Pancreas (tissue), 10 donors: ENCODE measurements at regions not wholly inside any gene's neighbourhood (a gene's known extent, or its start where the extent isn't known, plus 50 kb on each side); places are given as distances from the start of the nearest gene placed in this dataset.
A peak's percentile ranks its signal among the peaks of the same experiment; 100 is the strongest.

ENCODE experiments used
- ATAC-seq, 4 donors: fragments of 200-7000 bp; cut with Tn5 transposase; one replicate each; pipeline versions ENCODE4 v1.8.0 to v1.9.1; 2020; ENCODE audit warnings: mild to moderate bottlenecking in 4 of 4, moderate library complexity in 4 of 4
- DNase-seq, 6 donors: peaks; one replicate each; pipeline ENCODE4 v3.0.0-alpha.2; 2020
- FAIRE-seq: peaks from 2 replicates; lab custom pipeline; 2012; peaks lifted over from hg19 to GRCh38; lab: Jason Lieb, UNC
- H3K27ac ChIP-seq, 4 donors: fragments of 200-600 bp; sonication (generic); 1 replicate in 3 of 4; 2 replicates in 1 of 4; pipeline versions ENCODE4 v1.5.0 to v1.8.0; 2020
- H3K27me3 ChIP-seq, 4 donors: fragments of 200-600 bp; one replicate each; pipeline ENCODE4 v1.8.0; 2021
- H3K36me3 ChIP-seq, 3 donors: fragments of 200-600 bp; sonication (generic) in 1 of 3; one replicate each; pipeline versions ENCODE4 v1.5.0 to v1.8.0; 2020 to 2021
- H3K4me1 ChIP-seq, 3 donors: fragments of 200-600 bp; one replicate each; pipeline ENCODE4 v1.8.0; 2021
- H3K4me3 ChIP-seq, 4 donors: fragments of 200-600 bp; sonication (generic) in 2 of 4; one replicate each; pipeline versions ENCODE4 v1.5.0 to v1.8.0; 2020 to 2021
- H3K9me3 ChIP-seq, 4 donors: fragments of 200-600 bp; one replicate each; pipeline ENCODE4 v1.8.0; 2021
- WGBS, 2 donors: extraction: QIAGEN DNeasy Blood & Tissue Kit; methylation state at CpG; one replicate each; pipeline ENCODE4 v1.1.7; 2013; 5-methylcytosine and 5-hydroxymethylcytosine counted together
- intact Hi-C, 3 donors: fragments of 100-400 bp; cut with DNase I; formaldehyde crosslinking; loops; one replicate each; pipeline versions ENCODE4 v1.11.1 to v1.14.2; 2022
- TF ChIP-seq, protein P1 (sequence below), 4 donors: fragments of 200-600 bp; sonication (generic) in 3 of 4; IDR thresholded peaks; one replicate each; pipeline versions ENCODE4 v1.5.0 to v1.8.0; 2021; ENCODE audit warnings: antibody characterized with exemption in 4 of 4
- donor health status: healthy with polysubstance abuse.
- donor health status: DM: no; HTN: no; CAD: no; lungs with moderate emphysema.
- donor health status: DM: no; HTN: no; CAD: no.
- donor health status: control.
- donor health status: control.
- donor health status: Bipolar disorder and iron deficiency.
- donor health status: DM: yes; HTN: yes; CAD: no.
- donor health status: DM: no; HTN: no; CAD: no.
- donor health status: DM: no; HTN: no; CAD: no.
- donor health status: DM: yes; HTN: yes; CAD: no.

DNA sequence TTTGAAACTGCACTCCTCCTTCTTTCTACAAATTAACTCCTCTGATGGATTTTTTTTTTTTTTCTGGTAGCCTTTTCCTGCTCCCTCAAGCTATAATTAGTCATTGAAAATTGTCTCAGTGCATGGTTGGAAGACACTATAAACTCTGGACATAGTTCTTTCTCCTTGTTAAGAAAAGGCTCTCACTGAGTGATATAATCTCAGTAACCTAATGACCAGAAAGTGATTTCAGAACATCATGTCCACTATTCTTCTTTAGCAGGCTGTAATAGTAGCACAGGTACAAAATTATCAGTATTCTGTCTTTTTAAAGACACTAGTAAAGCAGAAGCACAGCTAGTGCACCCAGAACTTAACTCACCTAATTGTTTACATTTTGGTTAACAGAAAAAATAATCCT, 752.6 kb upstream of the PHF14 start:
- no peaks in the 10 kb centered on the region for H3K4me1 ChIP-seq
- ATAC-seq (no peak), DNase-seq (no peak), FAIRE-seq (no peak)
- H3K27me3 ChIP-seq, result no peaks in the 10 kb centered on the region
- TF ChIP-seq, protein P1, sequence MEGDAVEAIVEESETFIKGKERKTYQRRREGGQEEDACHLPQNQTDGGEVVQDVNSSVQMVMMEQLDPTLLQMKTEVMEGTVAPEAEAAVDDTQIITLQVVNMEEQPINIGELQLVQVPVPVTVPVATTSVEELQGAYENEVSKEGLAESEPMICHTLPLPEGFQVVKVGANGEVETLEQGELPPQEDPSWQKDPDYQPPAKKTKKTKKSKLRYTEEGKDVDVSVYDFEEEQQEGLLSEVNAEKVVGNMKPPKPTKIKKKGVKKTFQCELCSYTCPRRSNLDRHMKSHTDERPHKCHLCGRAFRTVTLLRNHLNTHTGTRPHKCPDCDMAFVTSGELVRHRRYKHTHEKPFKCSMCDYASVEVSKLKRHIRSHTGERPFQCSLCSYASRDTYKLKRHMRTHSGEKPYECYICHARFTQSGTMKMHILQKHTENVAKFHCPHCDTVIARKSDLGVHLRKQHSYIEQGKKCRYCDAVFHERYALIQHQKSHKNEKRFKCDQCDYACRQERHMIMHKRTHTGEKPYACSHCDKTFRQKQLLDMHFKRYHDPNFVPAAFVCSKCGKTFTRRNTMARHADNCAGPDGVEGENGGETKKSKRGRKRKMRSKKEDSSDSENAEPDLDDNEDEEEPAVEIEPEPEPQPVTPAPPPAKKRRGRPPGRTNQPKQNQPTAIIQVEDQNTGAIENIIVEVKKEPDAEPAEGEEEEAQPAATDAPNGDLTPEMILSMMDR (IDR thresholded peaks at IDR 0.05), result no peak
- no peaks in the 10 kb centered on the region for H3K36me3 ChIP-seq
- no peak overlapping the region for H3K4me3 ChIP-seq
- no peaks in the 10 kb centered on the region for H3K9me3 ChIP-seq
- H3K27ac ChIP-seq, result no peak overlapping the region
- intact Hi-C loops, result no loop called here

DNA sequence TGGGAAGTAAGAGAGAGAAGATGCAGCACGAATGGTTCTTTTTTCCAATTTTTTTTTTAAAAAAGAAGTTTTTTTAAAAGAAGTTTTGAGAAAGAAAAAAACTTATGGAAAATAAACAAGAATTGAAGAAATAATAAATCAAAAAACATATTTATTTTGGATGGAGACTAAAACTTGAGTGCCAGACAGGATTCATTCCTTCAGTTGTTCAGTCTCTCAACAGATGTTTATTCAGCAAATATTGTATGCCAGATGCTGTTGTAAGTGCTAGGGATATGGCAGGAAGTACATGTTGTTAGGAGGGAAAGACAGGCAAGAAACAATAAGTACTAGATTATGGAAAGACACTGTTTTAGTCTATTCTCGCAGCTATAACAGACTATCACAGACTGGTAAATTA, 750.7 kb upstream of the PHF14 start:
- TF ChIP-seq, protein P1 (IDR thresholded peaks at IDR 0.05), result no peak
- Histone ChIP-seq H3K27ac (no peak overlapping the region), H3K27me3 (no peaks in the 10 kb centered on the region), H3K4me1 (no peaks in the 10 kb centered on the region), H3K4me3 (no peak overlapping the region), H3K9me3 (no peaks in the 10 kb centered on the region), H3K36me3 (no peaks in the 10 kb centered on the region)
- FAIRE-seq (no peak), DNase-seq (no peak), ATAC-seq (no peak)
- intact Hi-C loops, result no loop called here
- 80 to 92% methylated on average over 2 of the region's 2 CpGs for WGBS, 2 donors

DNA sequence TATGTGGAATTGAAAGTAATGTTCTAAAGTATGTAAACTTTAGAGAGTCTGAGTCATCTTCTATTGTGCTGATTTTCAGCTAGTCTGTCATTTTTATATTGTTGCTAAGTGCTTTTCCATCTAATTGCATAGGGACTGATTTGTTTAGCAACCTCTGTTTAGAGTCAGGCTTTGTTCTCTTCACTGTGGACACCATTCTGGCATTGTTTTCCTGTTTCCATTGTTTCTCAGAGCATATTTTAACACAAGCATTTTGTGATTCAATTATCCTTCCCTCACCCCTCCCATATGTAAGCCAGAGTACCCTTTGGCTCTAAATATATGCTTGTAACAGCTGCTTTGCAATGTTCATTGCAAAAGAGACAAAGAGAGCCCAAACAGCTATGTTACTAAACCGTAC, 748.4 kb upstream of the PHF14 start:
- Histone ChIP-seq H3K27ac (no peak overlapping the region), H3K27me3 (no peaks in the 10 kb centered on the region), H3K4me1 (no peaks in the 10 kb centered on the region), H3K9me3 (no peaks in the 10 kb centered on the region), H3K4me3 (no peak overlapping the region), H3K36me3 (no peaks in the 10 kb centered on the region)
- FAIRE-seq, result no peak
- no peak for DNase-seq
- TF ChIP-seq, protein P1 (IDR thresholded peaks at IDR 0.05), result no peak
- ATAC-seq, result no peak
- WGBS, 2 donors, result 74 to 76% methylated on average over 1 of the region's 1 CpG
- intact Hi-C loops, result no loop called here

DNA sequence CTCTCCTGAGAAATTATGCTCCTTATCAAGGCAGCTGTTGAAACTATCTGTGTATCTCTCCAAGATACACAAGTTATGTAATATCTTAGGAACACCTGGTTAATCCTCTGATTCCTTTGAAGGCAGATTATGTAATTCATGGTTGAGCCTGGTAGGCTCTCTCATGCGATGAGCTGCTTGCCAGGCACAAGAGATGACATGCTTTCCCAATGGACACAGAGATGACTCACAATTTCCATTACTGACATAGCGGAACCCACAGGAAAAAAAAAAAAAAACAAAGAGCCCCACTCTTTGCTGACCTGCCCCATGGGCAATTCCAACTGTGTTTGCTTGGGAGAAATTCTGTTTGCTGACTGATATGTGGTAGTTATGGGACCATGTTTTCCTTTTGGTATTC, 736.4 kb upstream of the PHF14 start:
- no peak overlapping the region for H3K4me3 ChIP-seq
- no peaks in the 10 kb centered on the region for H3K36me3 ChIP-seq
- peak in 2 of 6 donors; percentile 8 to 17 for DNase-seq
- H3K27ac ChIP-seq, result no peak overlapping the region
- 40 to 49% methylated on average over 2 of the region's 2 CpGs for WGBS, 2 donors
- TF ChIP-seq, protein P1 (IDR thresholded peaks at IDR 0.05), result no peak
- no peak for FAIRE-seq
- H3K4me1 ChIP-seq, result peaks cover 0 to 6% (median 4%) of the 10 kb centered on the region in 3 donors
- peak; percentile 41 to 75 (median 68) for ATAC-seq
- H3K27me3 ChIP-seq, result no peaks in the 10 kb centered on the region
- no peaks in the 10 kb centered on the region for H3K9me3 ChIP-seq
- intact Hi-C loops, result no loop called here

DNA sequence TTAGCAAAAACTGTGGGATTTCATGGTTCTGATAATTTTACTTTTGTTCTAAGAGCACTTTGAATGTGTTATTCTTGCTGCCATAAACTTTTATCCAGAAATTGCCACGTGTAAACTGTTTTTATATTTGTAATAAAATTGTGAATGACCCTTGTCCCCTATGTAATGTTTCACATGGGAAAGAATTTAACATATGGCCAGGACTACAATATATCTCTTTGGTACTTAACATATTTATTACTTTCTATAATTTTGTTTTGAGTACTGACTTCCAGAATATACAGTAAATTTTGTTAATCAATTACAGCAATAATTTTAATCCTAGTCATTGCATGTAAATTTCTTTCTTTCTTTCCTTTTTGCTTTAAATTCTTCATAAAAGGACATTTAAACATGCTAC, 735.0 kb upstream of the PHF14 start:
- intact Hi-C loops, result no loop called here
- no peak for ATAC-seq
- H3K4me1 ChIP-seq, result peaks cover 0 to 6% (median 4%) of the 10 kb centered on the region in 3 donors

More for the DNA sequence above, 735.0 kb upstream of the PHF14 start:
- DNase-seq, result no peak
- no peaks in the 10 kb centered on the region for H3K36me3 ChIP-seq
- no peak for FAIRE-seq
- no peak overlapping the region for H3K27ac ChIP-seq
- TF ChIP-seq, protein P1 (IDR thresholded peaks at IDR 0.05), result no peak
- 56 to 62% methylated on average over 1 of the region's 1 CpG for WGBS, 2 donors
- H3K4me3 ChIP-seq, result no peak overlapping the region
- no peaks in the 10 kb centered on the region for H3K9me3 ChIP-seq
- no peaks in the 10 kb centered on the region for H3K27me3 ChIP-seq
